MV-4-11 (cell line): ENCODE measurements at regions not wholly inside any gene's neighbourhood (a gene's known extent, or its start where the extent isn't known, plus 50 kb on each side); places are given as distances from the start of the nearest gene placed in this dataset.
"Not testable (repeated sequence)": the region's sequence is repeated elsewhere in the genome, so short reads cannot be mapped to it uniquely, and the experiment has no call there.

Experiments
- DNase-seq: peaks from one replicate; lab custom pipeline; 2025; lab: John Stamatoyannopoulos, UW

- DNase-seq, result not testable (repeated sequence)
Observed at GRCh38 chr17:20683651-20684229, 104.2 kb downstream of the CDRT15L2 start.

- DNase-seq, result not testable (repeated sequence)
Observed at GRCh38 chr17:20684975-20685374, 105.5 kb downstream of the CDRT15L2 start.

- not testable (repeated sequence) for DNase-seq
Observed at GRCh38 chr17:20687584-20687983, 108.1 kb downstream of the CDRT15L2 start.

- DNase-seq, result not testable (repeated sequence)
Observed at GRCh38 chr17:20689170-20689749, 109.7 kb downstream of the CDRT15L2 start.

- not testable (repeated sequence) for DNase-seq
Observed at GRCh38 chr17:20692706-20693105, 113.2 kb downstream of the CDRT15L2 start.

GRCh38 chr17:20695871-20696270 is 116.3 kb downstream of the CDRT15L2 start:
- not testable (repeated sequence) for DNase-seq

GRCh38 chr17:20698463-20699206 is 119.1 kb downstream of the CDRT15L2 start:
- DNase-seq, result peak; percentile 96

- DNase-seq, result peak; percentile 64
Observed at GRCh38 chr17:20700528-20700927, 121.0 kb downstream of the CDRT15L2 start.

- not testable (repeated sequence) for DNase-seq
Observed at GRCh38 chr17:20701366-20701765, 121.8 kb downstream of the CDRT15L2 start.

- no peak for DNase-seq
Observed at GRCh38 chr17:20702692-20703091, 123.2 kb downstream of the CDRT15L2 start.

- DNase-seq, result no peak
Observed at GRCh38 chr17:20703781-20704180, 124.3 kb downstream of the CDRT15L2 start.

GRCh38 chr17:20705186-20705585 is 125.7 kb downstream of the CDRT15L2 start:
- DNase-seq, result not testable (repeated sequence)

- peak; percentile 24 for DNase-seq
Observed at GRCh38 chr17:20706751-20707373, 127.3 kb downstream of the CDRT15L2 start.

GRCh38 chr17:20708821-20709220 is 129.3 kb downstream of the CDRT15L2 start:
- not testable (repeated sequence) for DNase-seq

GRCh38 chr17:20716481-20716880 is 137.0 kb downstream of the CDRT15L2 start:
- DNase-seq, result not testable (repeated sequence)

- no peak for DNase-seq
Observed at GRCh38 chr17:20721171-20721570, 141.6 kb downstream of the CDRT15L2 start.

GRCh38 chr17:20724391-20724790 is 144.9 kb downstream of the CDRT15L2 start:
- not testable (repeated sequence) for DNase-seq

GRCh38 chr17:20727201-20727600 is 147.7 kb downstream of the CDRT15L2 start:
- not testable (repeated sequence) for DNase-seq

- no peak for DNase-seq
Observed at GRCh38 chr17:20728181-20728580, 148.7 kb downstream of the CDRT15L2 start.

- not testable (repeated sequence) for DNase-seq
Observed at GRCh38 chr17:20731131-20731530, 151.6 kb downstream of the CDRT15L2 start.

GRCh38 chr17:20733923-20734322 is 154.4 kb downstream of the CDRT15L2 start:
- DNase-seq, result no peak

GRCh38 chr17:20735796-20736195 is 156.3 kb downstream of the CDRT15L2 start:
- no peak for DNase-seq

GRCh38 chr17:20737636-20738035 is 158.1 kb downstream of the CDRT15L2 start:
- not testable (repeated sequence) for DNase-seq
